Ishikawa (cell line): ENCODE measurements at regions not wholly inside any gene's neighbourhood (a gene's known extent, or its start where the extent isn't known, plus 50 kb on each side); places are given as distances from the start of the nearest gene placed in this dataset.

Experiments
- CEBPB ChIP-seq: IDR thresholded peaks from 2 replicates; pipeline ENCODE4 v1.6.1; 2012
- CREB1 ChIP-seq: IDR thresholded peaks from 2 replicates; pipeline ENCODE4 v1.6.1; 2012; ENCODE audit warnings: low read depth
- EGR1 ChIP-seq: IDR thresholded peaks from 2 replicates; pipeline ENCODE4 v1.6.1; 2012
- EP300 ChIP-seq: IDR thresholded peaks from 2 replicates; pipeline ENCODE4 v1.6.1; 2012; ENCODE audit warnings: borderline replicate concordance
- RAD21 ChIP-seq: IDR thresholded peaks from 2 replicates; pipeline ENCODE4 v1.6.1; 2012; ENCODE audit warnings: low read depth
- TAF1 ChIP-seq: IDR thresholded peaks from 2 replicates; pipeline ENCODE4 v1.6.1; 2012; ENCODE audit warnings: low read depth, mild to moderate bottlenecking
- TCF12 ChIP-seq: IDR thresholded peaks from 2 replicates; pipeline ENCODE4 v1.6.1; 2012; ENCODE audit warnings: low read depth
- TEAD4 ChIP-seq: IDR thresholded peaks from 2 replicates; pipeline ENCODE4 v1.6.1; 2012
- YY1 ChIP-seq: IDR thresholded peaks from 2 replicates; pipeline ENCODE4 v1.6.1; 2012; ENCODE audit warnings: low read depth
- TF ChIP-seq, protein P1 (sequence below): IDR thresholded peaks from 2 replicates; pipeline ENCODE4 v1.6.1; 2012; ENCODE audit warnings: low read depth, mild to moderate bottlenecking
- TF ChIP-seq, protein P2 (sequence below): IDR thresholded peaks from 2 replicates; pipeline ENCODE4 v1.6.1; 2012

DNA sequence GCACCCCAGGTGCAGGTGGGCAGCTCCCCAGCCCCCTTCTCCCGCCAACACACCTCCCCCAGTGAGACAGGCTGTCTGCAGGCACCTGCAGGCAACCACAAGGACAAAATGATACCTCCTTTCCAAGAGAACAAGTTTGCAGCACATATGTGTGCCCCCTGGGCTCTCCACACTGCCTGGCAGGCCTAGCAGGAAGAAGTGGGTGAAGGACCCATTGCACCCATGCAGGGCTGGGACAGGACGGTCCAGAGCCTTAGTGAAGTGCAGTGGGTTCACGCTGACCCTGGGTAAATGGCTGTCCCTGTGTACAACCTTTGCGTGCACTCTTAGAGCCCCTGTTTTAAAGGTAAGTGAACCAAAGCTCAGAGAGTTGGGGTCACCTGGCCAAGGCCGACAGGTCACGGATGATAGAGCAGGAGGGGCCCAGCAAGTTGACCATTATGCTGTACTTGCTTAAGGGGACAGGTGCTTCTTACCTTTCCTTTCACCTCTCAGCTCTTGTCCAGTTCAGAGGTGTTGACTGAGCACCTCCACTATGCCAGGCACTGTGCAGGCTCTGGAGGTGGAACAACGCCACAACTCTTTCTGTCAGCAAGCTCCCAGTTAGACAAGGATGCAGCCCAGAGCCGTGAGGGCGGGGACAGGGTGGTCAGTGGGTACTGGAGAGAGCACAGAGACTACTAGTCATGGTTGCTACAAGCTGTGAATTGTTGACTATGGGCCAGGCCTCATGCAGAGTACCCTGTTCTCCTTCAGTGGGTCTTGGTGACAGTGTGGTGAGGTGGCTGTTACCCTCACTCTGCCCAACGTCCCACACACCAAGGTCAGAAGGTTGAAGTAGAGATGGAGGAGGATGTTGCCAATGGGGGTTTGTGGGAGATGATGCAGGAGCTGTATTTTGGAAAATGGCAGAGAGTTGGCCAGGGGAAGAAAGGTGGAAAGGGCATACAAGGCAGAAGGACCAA lies 125.9 kb downstream of the PAPOLA start:
- TF ChIP-seq RAD21 (no peak), EP300 (no peak), CEBPB (no peak), YY1 (no peak), TEAD4 (no peak), CREB1 (no peak), TAF1 (no peak), TCF12 (no peak), EGR1 (no peak)
- TF ChIP-seq, protein P1, sequence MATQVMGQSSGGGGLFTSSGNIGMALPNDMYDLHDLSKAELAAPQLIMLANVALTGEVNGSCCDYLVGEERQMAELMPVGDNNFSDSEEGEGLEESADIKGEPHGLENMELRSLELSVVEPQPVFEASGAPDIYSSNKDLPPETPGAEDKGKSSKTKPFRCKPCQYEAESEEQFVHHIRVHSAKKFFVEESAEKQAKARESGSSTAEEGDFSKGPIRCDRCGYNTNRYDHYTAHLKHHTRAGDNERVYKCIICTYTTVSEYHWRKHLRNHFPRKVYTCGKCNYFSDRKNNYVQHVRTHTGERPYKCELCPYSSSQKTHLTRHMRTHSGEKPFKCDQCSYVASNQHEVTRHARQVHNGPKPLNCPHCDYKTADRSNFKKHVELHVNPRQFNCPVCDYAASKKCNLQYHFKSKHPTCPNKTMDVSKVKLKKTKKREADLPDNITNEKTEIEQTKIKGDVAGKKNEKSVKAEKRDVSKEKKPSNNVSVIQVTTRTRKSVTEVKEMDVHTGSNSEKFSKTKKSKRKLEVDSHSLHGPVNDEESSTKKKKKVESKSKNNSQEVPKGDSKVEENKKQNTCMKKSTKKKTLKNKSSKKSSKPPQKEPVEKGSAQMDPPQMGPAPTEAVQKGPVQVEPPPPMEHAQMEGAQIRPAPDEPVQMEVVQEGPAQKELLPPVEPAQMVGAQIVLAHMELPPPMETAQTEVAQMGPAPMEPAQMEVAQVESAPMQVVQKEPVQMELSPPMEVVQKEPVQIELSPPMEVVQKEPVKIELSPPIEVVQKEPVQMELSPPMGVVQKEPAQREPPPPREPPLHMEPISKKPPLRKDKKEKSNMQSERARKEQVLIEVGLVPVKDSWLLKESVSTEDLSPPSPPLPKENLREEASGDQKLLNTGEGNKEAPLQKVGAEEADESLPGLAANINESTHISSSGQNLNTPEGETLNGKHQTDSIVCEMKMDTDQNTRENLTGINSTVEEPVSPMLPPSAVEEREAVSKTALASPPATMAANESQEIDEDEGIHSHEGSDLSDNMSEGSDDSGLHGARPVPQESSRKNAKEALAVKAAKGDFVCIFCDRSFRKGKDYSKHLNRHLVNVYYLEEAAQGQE = no peak
- TF ChIP-seq, protein P2, sequence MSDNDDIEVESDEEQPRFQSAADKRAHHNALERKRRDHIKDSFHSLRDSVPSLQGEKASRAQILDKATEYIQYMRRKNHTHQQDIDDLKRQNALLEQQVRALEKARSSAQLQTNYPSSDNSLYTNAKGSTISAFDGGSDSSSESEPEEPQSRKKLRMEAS = no peak
